NCI-H1417 treated with DMSO at 0.1 percent for 48 hours (cell line): ENCODE measurements at regions not wholly inside any gene's neighbourhood (a gene's known extent, or its start where the extent isn't known, plus 50 kb on each side); places are given as distances from the start of the nearest gene placed in this dataset.

Experiments
- DNase-seq: peaks from one replicate; lab custom pipeline; 2025; lab: John Stamatoyannopoulos, UW

DNA sequence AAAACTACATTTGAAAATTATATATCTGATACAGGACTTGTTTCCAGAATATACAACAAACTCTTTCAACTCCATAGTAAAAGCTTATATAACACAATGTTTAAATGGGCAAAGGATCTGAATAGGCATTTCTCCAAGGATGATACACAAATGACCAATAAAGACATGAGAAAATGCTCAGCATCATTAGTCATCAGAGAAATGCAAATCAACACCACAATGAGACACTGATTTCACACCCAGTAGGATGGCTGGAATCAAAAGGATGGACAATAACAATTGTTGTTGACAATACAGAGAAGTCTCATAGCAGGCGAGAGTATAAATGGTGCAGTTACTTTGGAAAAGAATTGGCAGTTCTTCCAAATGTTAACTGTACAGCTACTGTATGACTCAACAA lies 394.9 kb downstream of the BCL11B start:
- DNase-seq = no peak

DNA sequence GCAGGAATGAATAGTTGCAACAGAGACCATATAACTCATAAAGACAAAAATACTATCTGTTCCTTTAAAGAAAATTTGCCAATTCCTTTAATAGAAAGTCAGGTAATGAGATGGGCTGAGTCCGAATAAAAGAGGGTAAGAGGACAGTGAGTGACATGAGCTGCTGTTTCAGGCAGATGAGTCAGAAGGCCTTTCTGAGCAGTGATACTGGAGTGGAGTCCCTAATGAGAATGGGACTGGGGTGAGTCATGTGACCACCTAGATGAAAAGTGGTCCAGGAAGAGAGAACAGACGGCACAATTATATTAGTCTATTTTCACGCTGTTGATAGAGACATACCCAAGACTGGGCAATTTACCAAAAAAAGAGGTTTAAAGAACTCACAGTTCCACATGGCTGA lies 393.7 kb downstream of the BCL11B start:
- DNase-seq = no peak

DNA sequence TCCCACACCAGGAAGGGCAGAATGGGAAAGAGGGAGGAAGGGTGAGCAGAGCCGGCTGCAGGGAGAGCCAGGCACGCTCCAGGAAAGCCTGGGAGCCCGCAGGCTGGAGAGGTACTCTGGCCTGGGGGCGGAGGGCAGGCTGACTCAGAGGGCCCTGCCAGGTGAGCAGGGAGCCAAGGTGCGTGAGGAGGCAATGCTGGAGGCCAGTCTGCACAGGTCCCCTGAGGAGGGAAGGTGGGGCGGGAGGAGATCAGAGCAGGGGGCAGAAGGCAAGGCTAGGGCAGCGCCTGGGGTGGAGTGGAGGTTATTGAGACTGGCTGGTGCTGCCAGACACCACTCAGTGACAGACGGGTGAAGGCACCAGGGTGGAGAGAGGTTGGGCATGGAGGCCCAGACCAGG lies 385.0 kb downstream of the BCL11B start:
- no peak for DNase-seq

DNA sequence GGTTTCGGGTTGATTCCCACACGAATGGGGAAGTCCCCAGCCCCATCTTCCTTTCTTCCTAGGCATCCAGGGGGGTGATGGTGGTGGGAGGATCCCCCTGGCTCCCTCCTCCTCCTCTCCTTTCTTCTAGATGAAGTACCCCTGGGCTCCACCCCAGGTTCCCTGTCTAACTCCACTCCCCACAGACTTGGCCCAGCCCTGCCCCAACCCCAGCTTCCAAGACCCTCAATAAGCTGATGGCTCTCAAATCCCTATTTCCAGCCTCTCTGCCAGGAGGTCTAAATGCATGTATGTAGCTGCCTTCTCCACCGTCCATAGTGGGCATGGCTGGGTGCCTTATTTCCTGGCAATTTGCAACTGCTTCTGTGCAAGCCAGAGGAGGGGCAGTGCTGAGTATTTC lies 383.7 kb downstream of the BCL11B start:
- no peak for DNase-seq

- no peak for DNase-seq
Measured at GRCh38 chr14:98888927-98889835, 382.8 kb downstream of the BCL11B start.

- no peak for DNase-seq
Measured at GRCh38 chr14:98889836-98890185, 382.2 kb downstream of the BCL11B start.

DNA sequence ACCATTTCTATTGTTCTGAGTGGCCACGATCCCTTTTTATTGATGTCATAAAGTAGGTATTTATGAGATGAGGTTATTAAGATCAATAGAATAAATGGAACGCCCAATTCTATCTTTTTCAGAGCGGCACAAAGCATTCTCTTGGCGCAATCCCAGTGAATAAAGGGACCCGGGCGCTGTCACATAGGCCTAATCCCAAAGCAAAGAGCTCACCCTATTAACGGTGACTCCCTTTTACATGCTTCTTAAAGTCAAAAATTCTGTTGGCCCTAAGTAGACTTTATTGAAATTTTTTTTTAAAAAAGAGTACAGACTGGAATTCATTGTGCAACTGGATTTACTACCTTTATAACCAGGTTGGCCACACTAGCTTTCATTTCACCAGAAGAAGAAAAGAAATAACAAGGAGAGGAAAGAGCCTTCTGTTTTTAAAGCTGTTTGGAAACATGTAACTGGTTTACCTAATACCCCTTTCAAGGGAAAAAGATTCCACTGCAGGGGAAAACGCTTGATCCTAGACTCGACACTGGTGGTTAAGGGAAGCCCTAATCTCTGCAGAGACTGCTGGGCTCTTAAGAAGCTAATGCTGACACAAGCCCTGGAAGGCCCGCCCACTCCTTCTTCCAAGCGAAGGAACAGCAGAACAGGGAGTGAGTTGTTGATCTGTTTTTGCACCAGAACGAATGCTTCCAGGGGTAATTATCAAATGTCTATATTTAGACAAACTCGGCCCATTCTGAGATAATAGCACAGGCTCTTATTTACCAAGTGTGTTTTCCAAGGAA lies 381.2 kb downstream of the BCL11B start:
- no peak for DNase-seq

DNA sequence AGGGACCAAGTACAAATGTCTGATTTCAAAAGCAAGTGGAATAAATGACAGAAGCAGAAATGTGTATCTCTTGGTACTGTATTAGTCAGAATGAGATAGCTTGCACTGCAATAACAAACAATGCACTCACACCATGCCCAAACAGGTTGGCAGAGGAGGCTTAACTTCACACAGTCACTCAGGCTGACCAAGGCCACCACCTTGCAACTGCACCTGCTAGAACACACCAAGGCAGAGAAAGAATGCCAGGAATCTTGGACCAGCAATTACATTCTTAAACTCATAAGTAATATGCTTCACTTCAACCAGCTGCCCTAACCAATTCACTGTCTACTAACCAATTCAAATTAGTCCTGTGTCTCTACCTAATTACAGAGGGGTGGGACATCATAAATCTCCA lies 378.3 kb downstream of the BCL11B start:
- no peak for DNase-seq

- no peak for DNase-seq
Measured at GRCh38 chr14:98894600-98894999, 377.4 kb downstream of the BCL11B start.

DNA sequence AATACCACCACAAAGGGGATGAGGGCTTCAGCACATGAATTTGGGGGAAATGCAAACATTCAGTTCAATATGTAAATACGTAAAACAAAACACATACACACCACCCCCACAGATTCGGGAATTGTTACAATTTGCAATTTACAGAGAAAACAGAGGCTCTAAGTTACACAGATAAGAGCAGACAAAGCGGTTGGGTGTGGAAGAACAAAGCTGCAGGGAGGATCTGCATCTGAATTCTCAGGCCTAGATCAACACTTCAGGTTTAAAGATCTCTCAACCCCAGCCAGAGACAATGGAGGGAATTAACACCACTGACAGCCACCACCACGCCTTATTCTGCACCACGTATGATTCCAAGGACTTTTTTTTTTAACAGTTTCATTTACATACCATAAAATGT lies 375.5 kb downstream of the BCL11B start:
- DNase-seq = no peak

GRCh38 chr14:98897605-98898309 lies 374.2 kb downstream of the BCL11B start:
- DNase-seq = no peak

DNA sequence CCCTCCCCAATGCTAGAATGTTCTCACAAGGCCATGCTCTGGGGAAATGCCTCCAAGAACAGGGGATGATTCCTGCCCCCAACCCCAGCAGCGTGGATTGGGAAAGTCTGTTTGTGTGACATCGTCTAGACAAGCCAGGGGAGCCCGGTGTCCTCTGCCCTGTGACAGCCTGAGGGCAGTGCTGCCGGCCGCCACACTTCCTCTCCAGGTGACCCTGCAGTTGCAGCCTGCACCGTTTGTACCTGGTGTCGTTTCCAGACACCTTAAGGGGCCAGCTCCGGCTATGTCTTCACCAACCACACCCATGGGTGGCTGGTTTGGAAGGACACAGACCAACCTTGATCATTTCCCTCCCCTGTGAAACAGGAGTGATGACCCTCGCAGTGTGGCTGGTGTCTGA lies 372.6 kb downstream of the BCL11B start:
- no peak for DNase-seq

DNA sequence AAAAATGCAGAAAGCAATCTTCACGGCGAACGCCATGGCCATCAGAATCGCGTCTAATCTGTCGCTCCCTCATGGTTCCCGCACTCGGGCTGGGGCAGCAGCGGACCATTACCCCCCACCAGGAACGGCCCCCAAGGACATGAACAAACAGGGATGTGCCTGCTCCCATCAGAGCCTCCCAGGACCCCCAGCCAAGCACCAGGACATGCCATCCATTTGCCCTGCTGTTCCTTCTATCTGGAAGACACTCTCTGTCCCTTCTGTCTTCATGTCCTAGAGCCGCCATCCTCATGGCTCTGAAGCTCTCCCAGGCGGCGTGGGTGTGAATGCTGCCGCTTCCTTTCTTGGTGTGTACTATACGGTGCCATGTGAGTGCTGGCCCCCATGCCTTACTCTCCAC lies 371.8 kb downstream of the BCL11B start:
- DNase-seq = no peak

GRCh38 chr14:98900798-98901197 lies 371.2 kb downstream of the BCL11B start:
- no peak for DNase-seq

DNA sequence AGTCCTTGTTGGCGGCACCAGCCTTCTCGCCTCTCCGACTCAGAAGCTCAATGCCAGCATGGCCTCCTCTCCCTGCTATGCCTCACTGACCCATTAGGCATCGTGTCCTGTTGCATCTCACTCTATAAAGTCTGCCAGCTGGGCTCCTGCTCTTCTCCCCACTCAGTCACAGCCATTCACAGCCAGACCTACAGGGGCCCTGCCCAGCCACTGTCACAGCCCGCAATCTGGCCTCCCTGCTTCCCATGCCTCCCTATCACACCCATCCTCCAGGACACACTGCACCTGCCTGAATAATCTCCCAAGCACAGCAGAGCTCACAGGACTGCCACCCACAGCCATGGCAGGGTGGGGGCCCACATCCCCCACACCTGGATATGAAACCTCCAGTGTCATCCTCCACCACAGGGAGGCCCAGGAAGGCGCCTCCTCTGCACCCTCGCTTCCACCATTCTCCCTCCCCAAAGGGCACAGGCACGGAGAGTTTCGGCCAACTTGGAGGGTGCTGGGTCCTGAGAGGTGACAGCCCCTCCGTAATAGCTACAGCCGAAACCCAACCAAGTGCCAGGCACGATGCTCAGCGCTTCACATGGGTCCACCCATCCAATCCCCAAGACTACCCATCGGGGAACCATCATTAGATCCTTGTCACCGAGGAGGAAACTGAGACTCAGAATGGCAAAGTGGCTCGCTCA lies 370.3 kb downstream of the BCL11B start:
- no peak for DNase-seq

DNA sequence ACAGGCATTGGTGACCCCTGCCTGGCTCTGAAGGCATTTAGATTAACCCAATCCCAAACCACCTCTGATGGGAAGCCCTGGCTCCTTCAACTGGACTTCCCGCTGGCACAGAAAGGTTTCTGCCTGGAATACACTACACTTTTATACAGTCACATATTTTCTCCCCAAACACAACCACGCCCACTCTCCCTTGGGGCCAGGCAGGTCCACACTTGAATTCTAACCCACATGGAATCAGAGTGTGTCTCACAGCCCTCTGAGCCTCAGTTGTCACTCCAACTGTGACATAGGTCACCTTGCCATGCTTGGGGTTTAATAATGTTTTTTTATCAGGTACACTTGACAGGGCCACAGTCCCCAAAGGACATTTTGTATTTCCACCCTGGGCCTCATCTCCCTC lies 368.6 kb downstream of the BCL11B start:
- no peak for DNase-seq

GRCh38 chr14:98904677-98905076 lies 367.3 kb downstream of the BCL11B start:
- no peak for DNase-seq

DNA sequence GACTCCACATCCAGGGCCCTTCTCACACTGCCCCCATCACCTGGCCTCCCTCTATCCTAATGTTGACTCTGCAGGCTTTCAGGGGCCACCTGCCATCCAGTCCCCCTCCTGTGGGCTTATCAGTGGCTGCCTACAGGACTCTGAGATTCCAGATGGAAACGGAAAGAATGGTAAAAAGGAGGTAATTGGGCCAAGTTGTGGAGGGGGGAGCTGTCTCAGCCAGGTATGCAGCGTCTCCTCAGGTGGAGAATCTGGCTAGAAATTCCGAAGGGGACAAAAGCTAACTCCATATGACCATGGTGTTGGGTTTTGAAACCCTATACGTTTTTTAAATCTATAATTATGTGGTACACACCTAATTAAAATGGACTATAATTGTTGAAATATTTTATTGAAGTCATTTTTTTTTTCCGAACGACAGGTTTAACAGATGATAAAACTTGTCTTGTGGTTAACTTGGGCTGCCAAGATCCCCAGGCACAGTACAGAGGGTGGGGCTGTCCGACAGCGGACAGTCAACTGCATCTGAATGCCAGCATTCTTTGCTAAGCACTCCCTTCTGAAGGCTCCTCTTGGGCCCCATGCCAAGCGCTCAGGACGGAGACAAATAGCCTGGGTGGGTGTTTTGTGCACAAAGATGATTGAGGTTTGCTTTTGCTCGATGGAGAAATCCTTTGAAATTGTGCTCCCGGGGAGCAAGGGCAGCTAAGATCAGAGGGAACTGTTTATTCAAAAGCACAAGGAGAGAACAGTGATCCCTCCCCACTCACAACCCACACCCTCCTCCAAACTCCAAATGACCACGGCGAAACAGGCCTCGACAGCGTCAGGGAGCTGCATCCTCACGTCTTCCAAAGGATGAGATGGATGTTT lies 365.6 kb downstream of the BCL11B start:
- no peak for DNase-seq

DNA sequence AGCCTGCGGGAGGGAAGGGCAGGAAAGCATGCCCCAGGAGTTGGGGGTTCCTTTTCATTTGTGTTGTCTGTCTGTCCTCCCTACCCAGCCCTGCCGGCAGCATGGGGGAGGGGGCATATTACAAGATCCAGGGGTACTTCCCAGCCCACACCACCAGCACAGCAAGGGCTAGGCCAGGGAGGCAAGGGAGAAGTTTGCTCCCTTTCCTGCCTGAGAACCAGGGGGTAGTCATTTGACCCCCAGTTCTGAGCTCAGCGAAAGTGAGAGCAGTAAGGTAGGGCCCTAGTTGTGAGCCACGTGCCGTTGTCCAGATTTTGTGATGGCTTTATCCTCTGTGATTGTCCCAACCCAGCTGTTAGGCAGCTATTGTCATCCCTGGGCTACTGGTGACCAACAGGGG lies 364.7 kb downstream of the BCL11B start:
- no peak for DNase-seq

DNA sequence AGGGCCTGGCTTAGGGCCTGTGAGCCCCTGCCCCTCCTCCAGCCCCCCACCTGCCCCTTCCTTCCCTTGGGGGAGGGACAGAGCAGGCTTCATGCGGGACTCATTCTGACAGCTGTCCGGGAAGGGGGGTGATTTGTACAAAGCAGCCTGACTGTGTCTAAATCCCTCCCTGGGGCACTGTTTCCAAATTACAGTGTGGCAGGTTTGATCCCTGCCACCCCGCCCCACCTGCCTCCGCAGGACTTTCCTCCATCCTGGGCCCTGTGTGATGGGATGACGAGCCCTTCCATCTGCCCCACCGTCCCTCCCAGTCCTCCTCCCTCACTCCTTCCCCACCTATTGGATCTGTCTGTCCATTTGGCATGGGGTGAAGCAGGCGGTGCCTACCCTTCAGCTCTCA lies 363.9 kb downstream of the BCL11B start:
- DNase-seq = no peak

- no peak for DNase-seq
Measured at GRCh38 chr14:98909251-98909944, 362.6 kb downstream of the BCL11B start.
